HEK293T (cell line): ENCODE measurements at regions not wholly inside any gene's neighbourhood (a gene's known extent, or its start where the extent isn't known, plus 50 kb on each side); places are given as distances from the start of the nearest gene placed in this dataset.
A peak's percentile ranks its signal among the peaks of the same experiment; 100 is the strongest.

Source experiments
- CTCF ChIA-PET: fragments of 350-600 bp; formaldehyde crosslinking; extraction: SDS; loops from one replicate; lab custom pipeline; 2021; ENCODE audit warnings: antibody characterized with exemption, inconsistent platforms; lab: Yijun Ruan, JAX
- POLR2A ChIA-PET: fragments of 350-600 bp; formaldehyde crosslinking; extraction: SDS; loops from one replicate; lab custom pipeline; 2020; ENCODE audit warnings: antibody characterized with exemption, inconsistent platforms; lab: Yijun Ruan, JAX
- DNase-seq: peaks from one replicate; pipeline ENCODE4 v3.0.0; 2012; ENCODE audit warnings: mixed read lengths; ENCODE audit errors: extremely low spot score
- ARNT ChIP-seq: fragments of 450-650 bp; IDR thresholded peaks from 2 replicates; pipeline ENCODE4 v1.6.1; 2017; ENCODE audit warnings: mild to moderate bottlenecking
- BHLHE40 ChIP-seq: fragments of 450-650 bp; IDR thresholded peaks from 2 replicates; pipeline ENCODE4 v1.6.1; 2016; ENCODE audit warnings: mild to moderate bottlenecking, moderate library complexity, borderline replicate concordance
- CTBP1 ChIP-seq: fragments of 450-650 bp; IDR thresholded peaks from 2 replicates; pipeline ENCODE4 v1.6.1; 2016; ENCODE audit warnings: borderline replicate concordance
- ELF4 ChIP-seq: fragments of 450-650 bp; IDR thresholded peaks from 2 replicates; pipeline ENCODE4 v1.6.1; 2017; ENCODE audit warnings: antibody characterized with exemption
- FOXA1 ChIP-seq: fragments of 450-650 bp; IDR thresholded peaks from 2 replicates; pipeline ENCODE4 v1.6.1; 2016; ENCODE audit warnings: mild to moderate bottlenecking
- FOXK2 ChIP-seq: fragments of 450-650 bp; IDR thresholded peaks from 2 replicates; pipeline ENCODE4 v1.6.1; 2016; ENCODE audit warnings: mild to moderate bottlenecking
- FOXM1 ChIP-seq: fragments of 450-650 bp; IDR thresholded peaks from 2 replicates; pipeline ENCODE4 v1.6.1; 2017; ENCODE audit warnings: mild to moderate bottlenecking, borderline replicate concordance
- HDGF ChIP-seq: fragments of 450-650 bp; IDR thresholded peaks from 2 replicates; pipeline ENCODE4 v1.6.1; 2017; ENCODE audit warnings: antibody characterized with exemption, borderline replicate concordance
- L3MBTL2 ChIP-seq: fragments of 450-650 bp; conservative IDR thresholded peaks from 2 replicates; pipeline ENCODE4 v1.6.1; 2016; ENCODE audit warnings: mild to moderate bottlenecking
- LEF1 ChIP-seq: fragments of 450-650 bp; IDR thresholded peaks from 2 replicates; pipeline ENCODE4 v1.6.1; 2017; ENCODE audit warnings: mild to moderate bottlenecking, borderline replicate concordance
- NFRKB ChIP-seq: fragments of 450-650 bp; IDR thresholded peaks from 2 replicates; pipeline ENCODE4 v1.6.1; 2016; ENCODE audit warnings: mild to moderate bottlenecking, moderate library complexity
- SP1 ChIP-seq: fragments of 450-650 bp; IDR thresholded peaks from 2 replicates; pipeline ENCODE4 v1.6.1; 2017
- SUZ12 ChIP-seq: fragments of 450-650 bp; IDR thresholded peaks from 2 replicates; pipeline ENCODE4 v1.6.1; 2016; ENCODE audit warnings: mild to moderate bottlenecking
- TARDBP ChIP-seq: fragments of 450-650 bp; IDR thresholded peaks from 2 replicates; pipeline ENCODE4 v1.6.1; 2016
- ZNF384 ChIP-seq: fragments of 450-650 bp; IDR thresholded peaks from 2 replicates; pipeline ENCODE4 v1.6.1; 2016
- TF ChIP-seq, protein P1 (sequence below): fragments of 450-650 bp; IDR thresholded peaks from 2 replicates; pipeline ENCODE4 v1.6.1; 2016

- CTCF ChIA-PET: no interaction called here
- TF ChIP-seq NFRKB: no peak
- TF ChIP-seq TARDBP: no peak
- TF ChIP-seq LEF1: no peak
- no peak for TF ChIP-seq BHLHE40
- no peak for TF ChIP-seq FOXA1
- no peak for TF ChIP-seq SUZ12
- no peak for TF ChIP-seq FOXM1
- TF ChIP-seq L3MBTL2: no peak
- TF ChIP-seq ARNT: no peak
- TF ChIP-seq SP1: no peak
- TF ChIP-seq FOXK2: no peak
- no peak for TF ChIP-seq HDGF
- no peak for TF ChIP-seq ELF4
- TF ChIP-seq, protein P1, sequence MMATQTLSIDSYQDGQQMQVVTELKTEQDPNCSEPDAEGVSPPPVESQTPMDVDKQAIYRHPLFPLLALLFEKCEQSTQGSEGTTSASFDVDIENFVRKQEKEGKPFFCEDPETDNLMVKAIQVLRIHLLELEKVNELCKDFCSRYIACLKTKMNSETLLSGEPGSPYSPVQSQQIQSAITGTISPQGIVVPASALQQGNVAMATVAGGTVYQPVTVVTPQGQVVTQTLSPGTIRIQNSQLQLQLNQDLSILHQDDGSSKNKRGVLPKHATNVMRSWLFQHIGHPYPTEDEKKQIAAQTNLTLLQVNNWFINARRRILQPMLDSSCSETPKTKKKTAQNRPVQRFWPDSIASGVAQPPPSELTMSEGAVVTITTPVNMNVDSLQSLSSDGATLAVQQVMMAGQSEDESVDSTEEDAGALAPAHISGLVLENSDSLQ: no peak
- TF ChIP-seq ZNF384: no peak
- POLR2A ChIA-PET: no interaction called here
- no peak for DNase-seq
Observed at GRCh38 chr13:53200075-53200474, 171.5 kb downstream of the OLFM4 start.

DNA sequence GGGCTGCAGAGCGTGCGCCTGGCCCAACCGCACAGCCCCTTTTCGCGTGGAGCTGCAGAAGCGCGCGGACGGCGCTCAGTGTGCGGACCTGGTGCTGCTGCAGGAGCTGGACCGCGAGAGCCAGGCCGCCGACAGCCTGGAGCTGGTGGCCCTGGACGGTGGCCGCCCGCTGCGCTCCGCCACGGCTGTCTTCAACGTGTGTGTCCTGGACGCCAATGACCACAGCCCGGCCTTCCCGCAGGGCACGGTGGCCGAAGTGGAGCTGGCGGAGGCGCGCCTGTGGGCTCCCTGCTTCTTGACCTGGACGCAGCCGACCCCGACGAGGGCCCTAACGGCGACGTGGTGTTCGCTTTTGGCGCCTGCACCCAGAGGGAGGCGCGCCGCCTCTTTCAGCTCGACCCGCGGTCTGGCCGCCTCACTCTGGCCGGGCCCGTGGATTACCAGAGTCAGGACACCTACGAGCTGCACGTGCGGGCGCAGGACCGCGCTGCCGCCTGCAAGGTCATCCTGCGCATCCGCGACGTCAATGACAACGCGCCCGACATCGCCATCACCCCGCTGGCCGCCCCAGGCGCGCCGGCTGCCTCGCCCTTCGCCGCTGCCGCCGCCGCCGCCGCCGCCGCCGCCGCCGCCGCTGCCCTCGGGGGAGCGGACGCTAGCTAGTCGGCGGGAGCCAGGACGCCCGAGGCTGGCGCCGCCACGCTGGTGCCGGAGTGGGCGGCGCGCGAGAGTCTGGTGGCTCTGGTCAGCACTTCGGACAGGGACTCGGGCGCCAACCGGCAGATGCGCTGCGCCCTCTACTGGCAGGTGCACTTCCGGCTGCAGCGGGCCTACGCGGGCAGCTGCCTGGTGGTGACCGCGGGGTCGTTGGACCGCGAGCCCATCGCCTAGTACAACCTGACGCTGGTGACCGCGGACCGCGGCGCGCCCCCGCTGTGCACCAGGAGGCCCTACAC, 172.2 kb downstream of the OLFM4 start:
- POLR2A ChIA-PET: no interaction called here
- no peak for DNase-seq
- TF ChIP-seq ZNF384 (no peak), SP1 (no peak), SUZ12 (no peak), LEF1 (no peak), L3MBTL2 (no peak), TARDBP (no peak), BHLHE40 (no peak), CTBP1 (no peak), FOXA1 (no peak), FOXK2 (no peak), NFRKB (no peak), HDGF (no peak), ELF4 (no peak), ARNT (no peak), FOXM1 (no peak)
- TF ChIP-seq, protein P1: no peak
- CTCF ChIA-PET: no interaction called here

DNA sequence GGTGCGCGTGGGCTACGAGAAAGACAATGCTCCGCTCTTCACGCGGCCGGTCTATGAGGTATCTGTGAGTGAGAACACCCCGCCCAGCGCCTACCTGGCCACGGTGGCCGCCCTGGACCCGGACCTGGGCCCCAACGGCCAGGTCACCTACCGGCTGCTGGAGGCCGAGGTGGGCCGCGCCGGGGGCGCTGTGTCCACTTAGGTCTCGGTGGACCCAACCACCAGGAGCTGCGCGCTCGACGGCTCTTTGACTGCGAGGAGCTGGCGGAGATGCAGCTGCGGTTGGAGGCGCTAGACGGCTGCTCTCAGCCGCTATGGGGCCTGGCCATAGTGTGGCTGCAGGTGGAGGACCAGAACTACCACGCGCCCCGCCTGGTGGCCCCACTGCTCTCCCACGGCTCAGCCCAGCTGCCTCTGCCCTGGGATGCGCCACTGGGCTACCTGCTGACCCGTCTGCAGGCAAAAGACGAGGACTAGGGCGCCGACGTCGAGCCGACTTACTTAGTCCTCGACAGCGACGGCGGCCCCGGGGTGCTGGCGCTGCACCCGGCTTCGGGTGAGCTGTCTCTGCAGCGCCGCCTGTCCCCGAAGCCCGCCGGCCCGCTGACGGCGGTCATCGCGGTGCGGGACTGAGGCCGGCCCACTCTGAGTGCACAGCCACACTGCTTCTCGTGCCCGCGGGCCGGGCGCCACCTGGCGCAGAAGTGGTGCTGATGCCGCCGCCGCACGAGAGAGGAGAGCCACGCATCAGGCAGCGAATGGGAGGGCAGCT, 173.0 kb downstream of the OLFM4 start:
- TF ChIP-seq TARDBP (no peak), ELF4 (no peak), FOXK2 (no peak), ZNF384 (no peak), SUZ12 (no peak)
- CTCF ChIA-PET: no interaction called here
- POLR2A ChIA-PET: no interaction called here
- DNase-seq: no peak

GRCh38 chr13:53204598-53204997, 176.0 kb downstream of the OLFM4 start:
- ChIA-PET CTCF (no interaction called here), POLR2A (no interaction called here)
- TF ChIP-seq BHLHE40: no peak
- no peak for TF ChIP-seq NFRKB
- TF ChIP-seq FOXK2: no peak
- no peak for TF ChIP-seq SP1
- TF ChIP-seq L3MBTL2: no peak
- no peak for TF ChIP-seq ZNF384
- no peak for TF ChIP-seq FOXA1
- TF ChIP-seq ELF4: no peak
- no peak for TF ChIP-seq CTBP1
- TF ChIP-seq, protein P1: no peak
- no peak for TF ChIP-seq ARNT
- no peak for TF ChIP-seq SUZ12
- TF ChIP-seq HDGF: no peak
- TF ChIP-seq FOXM1: no peak
- TF ChIP-seq TARDBP: no peak
- no peak for TF ChIP-seq LEF1
- no peak for DNase-seq

GRCh38 chr13:53206455-53206854, 177.8 kb downstream of the OLFM4 start:
- CTCF ChIA-PET: interaction anchor here (0.7 kb wide), 3 partner anchors 9 to 802 kb away, joined by 3 read pairs; no protein-coding TSS in a partner anchor
- peak; percentile 27 for DNase-seq
- TF ChIP-seq LEF1 (no peak), TARDBP (no peak), BHLHE40 (no peak), ZNF384 (no peak), L3MBTL2 (no peak), FOXK2 (no peak)
- POLR2A ChIA-PET: no interaction called here
